Epithelial cell of proximal tubule (primary cell): ENCODE measurements at regions not wholly inside any gene's neighbourhood (a gene's known extent, or its start where the extent isn't known, plus 50 kb on each side); places are given as distances from the start of the nearest gene placed in this dataset.

Experiments used
- DNase-seq: peaks from one replicate; pipeline ENCODE4 v3.0.0-alpha.2; 2011; ENCODE audit warnings: low read depth
- H3K4me3 ChIP-seq: 2 replicates; pipeline ENCODE4 v1.5.1; 2011; ENCODE audit warnings: low read depth, mild to moderate bottlenecking, low read length
- CTCF ChIP-seq: conservative IDR thresholded peaks from 2 replicates; pipeline ENCODE4 v1.5.1; 2012; ENCODE audit warnings: low read depth, mild to moderate bottlenecking, low read length

GRCh38 chr3:181618260-181618659 lies 93.5 kb upstream of the SOX2 start:
- H3K4me3 ChIP-seq: no peak overlapping the region
- DNase-seq: no peak
- TF ChIP-seq CTCF: no peak

- TF ChIP-seq CTCF: no peak
- no peak overlapping the region for H3K4me3 ChIP-seq
- DNase-seq: no peak
These were observed 95.3 kb upstream of the SOX2 start for GRCh38 chr3:181616088-181617070.

- no peak for TF ChIP-seq CTCF
- H3K4me3 ChIP-seq: no peak overlapping the region
- no peak for DNase-seq
These were observed 96.1 kb upstream of the SOX2 start for GRCh38 chr3:181615666-181616065.

- no peak for DNase-seq
- TF ChIP-seq CTCF: no peak
- no peak overlapping the region for H3K4me3 ChIP-seq
These were observed 96.8 kb upstream of the SOX2 start for GRCh38 chr3:181614878-181615277.

- no peak for DNase-seq
- no peak overlapping the region for H3K4me3 ChIP-seq
- TF ChIP-seq CTCF: no peak
These were observed 97.9 kb upstream of the SOX2 start for GRCh38 chr3:181613813-181614212.

GRCh38 chr3:181613191-181613590 lies 98.5 kb upstream of the SOX2 start:
- DNase-seq: no peak
- no peak overlapping the region for H3K4me3 ChIP-seq
- no peak for TF ChIP-seq CTCF

GRCh38 chr3:181610973-181611265 lies 100.8 kb upstream of the SOX2 start:
- no peak overlapping the region for H3K4me3 ChIP-seq
- no peak for DNase-seq
- TF ChIP-seq CTCF: no peak
